Panc1 (cell line): ENCODE measurements at regions not wholly inside any gene's neighbourhood (a gene's known extent, or its start where the extent isn't known, plus 50 kb on each side); places are given as distances from the start of the nearest gene placed in this dataset.
"Not testable (repeated sequence)": the region's sequence is repeated elsewhere in the genome, so short reads cannot be mapped to it uniquely, and the experiment has no call there.

ENCODE experiments used
- ATAC-seq: fragments of 200-7000 bp; cut with Tn5 transposase; 2 replicates; pipeline ENCODE4 v1.9.1; 2020; ENCODE audit warnings: mild to moderate bottlenecking, moderate library complexity
- BruUV-seq: library from RNA; stranded (reverse); fragments of 400-500 nt; replicated peaks from 2 replicates; lab custom pipeline; 2021; lab: Mats Ljungman, UMichigan
- CTCF ChIA-PET: fragments of 300-600 bp; sonication (Branson Sonifier 250); formaldehyde crosslinking; loops from one replicate; lab custom pipeline; 2022; ENCODE audit warnings: antibody characterized with exemption; lab: Charles Lee
- POLR2A ChIA-PET: fragments of 300-600 bp; sonication (Branson Sonifier 250); formaldehyde crosslinking; loops from one replicate; lab custom pipeline; 2022; ENCODE audit warnings: antibody characterized with exemption; lab: Charles Lee
- DNase-seq: peaks from one replicate; pipeline ENCODE4 v3.0.0-alpha.2; 2010; ENCODE audit warnings: low read depth, low spot score
- H3K27ac ChIP-seq: 2 replicates; pipeline ENCODE4 v1.5.1; 2011; ENCODE audit warnings: mild to moderate bottlenecking, low read length, inconsistent platforms
- H3K27me3 ChIP-seq: fragments of 200-500 bp; sonication (Bioruptor generic); 2 replicates; pipeline ENCODE4 v1.6.0; 2014; ENCODE audit warnings: low read length, inconsistent platforms; ENCODE audit not compliant: control insufficient read depth, insufficient read depth
- H3K36me3 ChIP-seq: fragments of 200-500 bp; sonication (Bioruptor generic); 2 replicates; pipeline ENCODE4 v1.5.1; 2014; ENCODE audit warnings: inconsistent platforms, mild to moderate bottlenecking, low read length, moderate library complexity; ENCODE audit not compliant: control insufficient read depth, insufficient read depth
- H3K4me1 ChIP-seq: 2 replicates; pipeline ENCODE4 v1.5.1; 2011; ENCODE audit warnings: inconsistent platforms, mild to moderate bottlenecking, low read length, moderate library complexity; ENCODE audit not compliant: control insufficient read depth, insufficient read depth
- H3K4me3 ChIP-seq, 2 experiments: 2 replicates each; pipeline ENCODE4 v1.5.1; 2011 to 2012; ENCODE audit warnings: low read depth in 2 of 2, low read length in 2 of 2, mild to moderate bottlenecking in 2 of 2, inconsistent platforms in 1 of 2, moderate library complexity in 1 of 2
- H3K9me3 ChIP-seq: fragments of 200-500 bp; sonication (Bioruptor generic); 2 replicates; pipeline ENCODE4 v1.5.1; 2014; ENCODE audit warnings: low read depth, mild to moderate bottlenecking, inconsistent platforms, low read length, moderate library complexity; ENCODE audit not compliant: control insufficient read depth, insufficient read depth
- POLR2AphosphoS5 ChIP-seq: IDR thresholded peaks from 2 replicates; pipeline ENCODE4 v1.6.1; 2012; ENCODE audit warnings: mild to moderate bottlenecking, low read depth, low read length, moderate library complexity
- REST ChIP-seq, 2 experiments: IDR thresholded peaks; 2 replicates each; pipeline ENCODE4 v1.6.1; 2011 to 2012; ENCODE audit warnings: low read depth in 2 of 2, control low read depth in 1 of 2, low read length in 1 of 2, mild to moderate bottlenecking in 1 of 2, moderate library complexity in 1 of 2; ENCODE audit not compliant: insufficient read depth in 1 of 2
- SIN3A ChIP-seq: IDR thresholded peaks from 2 replicates; pipeline ENCODE4 v1.6.1; 2012; ENCODE audit warnings: low read depth, mild to moderate bottlenecking, low read length, moderate library complexity, borderline replicate concordance; ENCODE audit not compliant: insufficient read depth
- TCF7L2 ChIP-seq: IDR thresholded peaks from 2 replicates; pipeline ENCODE4 v1.6.1; 2011; ENCODE audit warnings: mild to moderate bottlenecking, low read depth, low read length, inconsistent platforms
- in situ Hi-C: cut with HindIII; loops from 2 replicates; pipeline ENCODE4 v1.10.0; 2016; ENCODE audit warnings: low sequenced_read_pairs, low pct_unique_long_range_greater_than_20kb
- intact Hi-C: fragments of 100-400 bp; cut with micrococcal nuclease; formaldehyde crosslinking; loops from one replicate; pipeline ENCODE4 v1.10.0; 2022; ENCODE audit not compliant: unreplicated experiment
- TF ChIP-seq, protein P1 (sequence below): fragments of 450-650 bp; IDR thresholded peaks from 2 replicates; pipeline ENCODE4 v1.5.1; 2017; ENCODE audit warnings: mild to moderate bottlenecking

DNA sequence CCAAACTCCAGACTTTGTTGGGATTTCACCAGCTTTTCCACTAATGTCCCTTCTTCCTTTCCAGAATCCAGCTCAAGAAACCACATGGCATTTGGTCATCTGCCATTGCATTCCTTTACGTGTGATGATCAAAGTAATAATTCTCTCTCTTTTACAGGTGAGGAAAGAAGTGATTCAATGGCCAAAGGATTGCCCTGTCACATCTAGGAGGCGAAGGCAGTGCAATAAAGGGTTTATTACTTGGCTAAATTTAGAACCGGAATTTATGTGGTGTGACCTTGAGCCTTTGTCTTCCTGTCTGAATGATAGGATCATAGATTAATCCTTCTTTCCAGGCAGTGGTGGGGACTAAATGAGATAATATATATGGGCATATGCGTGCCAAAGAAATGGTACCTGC lies 58.3 kb upstream of the COBL start:
- TF ChIP-seq SIN3A (no peak), TCF7L2 (no peak), REST (IDR thresholded peaks at IDR 0.05; ENCODE audit: insufficient read depth in 1 of 2, low read depth in 2 of 2, low read length in 1 of 2) (no peak), POLR2AphosphoS5 (no peak)
- TF ChIP-seq, protein P1, sequence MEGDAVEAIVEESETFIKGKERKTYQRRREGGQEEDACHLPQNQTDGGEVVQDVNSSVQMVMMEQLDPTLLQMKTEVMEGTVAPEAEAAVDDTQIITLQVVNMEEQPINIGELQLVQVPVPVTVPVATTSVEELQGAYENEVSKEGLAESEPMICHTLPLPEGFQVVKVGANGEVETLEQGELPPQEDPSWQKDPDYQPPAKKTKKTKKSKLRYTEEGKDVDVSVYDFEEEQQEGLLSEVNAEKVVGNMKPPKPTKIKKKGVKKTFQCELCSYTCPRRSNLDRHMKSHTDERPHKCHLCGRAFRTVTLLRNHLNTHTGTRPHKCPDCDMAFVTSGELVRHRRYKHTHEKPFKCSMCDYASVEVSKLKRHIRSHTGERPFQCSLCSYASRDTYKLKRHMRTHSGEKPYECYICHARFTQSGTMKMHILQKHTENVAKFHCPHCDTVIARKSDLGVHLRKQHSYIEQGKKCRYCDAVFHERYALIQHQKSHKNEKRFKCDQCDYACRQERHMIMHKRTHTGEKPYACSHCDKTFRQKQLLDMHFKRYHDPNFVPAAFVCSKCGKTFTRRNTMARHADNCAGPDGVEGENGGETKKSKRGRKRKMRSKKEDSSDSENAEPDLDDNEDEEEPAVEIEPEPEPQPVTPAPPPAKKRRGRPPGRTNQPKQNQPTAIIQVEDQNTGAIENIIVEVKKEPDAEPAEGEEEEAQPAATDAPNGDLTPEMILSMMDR: no peak
- no peaks in the 10 kb centered on the region for H3K36me3 ChIP-seq
- no peaks in the 10 kb centered on the region for H3K4me1 ChIP-seq
- no TSS peak for BruUV-seq
- no peak overlapping the region for H3K27ac ChIP-seq
- no peaks in the 10 kb centered on the region for H3K9me3 ChIP-seq
- CTCF ChIA-PET: no interaction called here
- DNase-seq (no peak), ATAC-seq (no peak)
- H3K27me3 ChIP-seq: 0 out of 2 replicates have a peak, but pooled peaks cover 2% of the 10 kb centered on the region
- in situ Hi-C loops (no loop called here), intact Hi-C loops (no loop called here)
- POLR2A ChIA-PET: no interaction called here
- H3K4me3 ChIP-seq: no peak overlapping the region

DNA sequence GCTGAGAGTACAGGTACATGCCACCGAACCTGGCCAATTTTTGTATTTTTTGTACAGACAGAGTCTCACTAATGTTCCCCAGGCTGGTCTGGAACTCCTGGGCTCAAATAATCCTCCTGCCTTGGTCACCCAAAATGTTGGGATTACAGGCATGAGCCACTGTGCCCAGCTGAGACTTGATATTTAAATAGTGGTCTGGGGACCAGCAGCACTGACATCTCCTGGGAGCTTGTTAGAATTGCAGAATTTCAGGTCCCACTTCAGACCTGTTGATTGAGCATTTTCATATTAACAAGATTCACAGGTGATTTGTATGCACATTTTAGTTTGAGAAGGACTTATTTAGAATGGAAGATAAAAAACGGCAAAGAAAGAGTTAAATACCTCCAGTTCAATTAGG lies 57.0 kb upstream of the COBL start:
- H3K4me3 ChIP-seq, H3K9me3 ChIP-seq, intact Hi-C loops, DNase-seq, H3K27me3 ChIP-seq, CTCF ChIA-PET, ATAC-seq, in situ Hi-C loops, BruUV-seq, POLR2A ChIA-PET, H3K27ac ChIP-seq, H3K36me3 ChIP-seq, H3K4me1 ChIP-seq: not testable (repeated sequence)

GRCh38 chr7:51369746-51370145 lies 53.1 kb upstream of the COBL start:
- BruUV-seq: no TSS peak
- intact Hi-C loops (no loop called here), in situ Hi-C loops (no loop called here)
- Histone ChIP-seq H3K4me1 (no peaks in the 10 kb centered on the region), H3K36me3 (no peaks in the 10 kb centered on the region), H3K4me3 (no peak overlapping the region), H3K27me3 (no peaks in the 10 kb centered on the region; the same call in 1 of the 2 replicates), H3K27ac (no peak overlapping the region), H3K9me3 (no peaks in the 10 kb centered on the region)
- DNase-seq (no peak), ATAC-seq (peak; percentile 52; the same call in 1 of the 2 replicates)
- CTCF ChIA-PET: interaction anchor here (0.8 to 1.7 kb wide), 3 partner anchors 141 to 207 kb away, joined by 3 to 6 read pairs (median 3); no protein-coding TSS in a partner anchor
- TF ChIP-seq, protein P1: peak; percentile 71
- TF ChIP-seq SIN3A (no peak), TCF7L2 (no peak), POLR2AphosphoS5 (no peak), REST (IDR thresholded peaks at IDR 0.05; ENCODE audit: insufficient read depth in 1 of 2, low read depth in 2 of 2, low read length in 1 of 2) (no peak)
- POLR2A ChIA-PET: no interaction called here
